ENCODE measurements at regions not wholly inside any gene's neighbourhood (a gene's known extent, or its start where the extent isn't known, plus 50 kb on each side); places are given as distances from the start of the nearest gene placed in this dataset.
"Not testable (repeated sequence)": the region's sequence is repeated elsewhere in the genome, so short reads cannot be mapped to it uniquely, and the experiment has no call there.

GRCh38 chr2:228516019-228516418 is 334.5 kb upstream of the SPHKAP start:
- no peak overlapping the region for H3K4me2 ChIP-seq (ENCODE audit: insufficient read depth, low read length)
- H3K9me1 ChIP-seq (replicated peaks; ENCODE audit: control insufficient read depth, extremely low read depth, insufficient read depth, low read length): no peaks in the 10 kb centered on the region
- H3K9ac ChIP-seq (replicated peaks; ENCODE audit: extremely low read depth, insufficient read depth, low read length): no peak overlapping the region
- POLR2A ChIA-PET: no interaction called here
- no peak overlapping the region for H3K27ac ChIP-seq (ENCODE audit: insufficient read depth, low read depth, low read length)
- CTCF ChIA-PET: no interaction called here
- no peaks in the 10 kb centered on the region for H3K27me3 ChIP-seq (ENCODE audit: control insufficient read depth in 2 of 2, insufficient read depth in 2 of 2, low read length in 2 of 2)
- no peak overlapping the region for H2AFZ ChIP-seq (ENCODE audit: low read depth, low read length)
- no peaks in the 10 kb centered on the region for H4K20me1 ChIP-seq (replicated peaks; ENCODE audit: control insufficient read depth, extremely low read depth, insufficient read depth, low read length)
- H3K79me2 ChIP-seq (ENCODE audit: control insufficient read depth, insufficient read depth, low read length): no peaks in the 10 kb centered on the region
- intact Hi-C loops (cut with micrococcal nuclease) (no loop called here), dilution Hi-C loops (cut with MboI; ENCODE audit: extremely low pct_ligation_motif_present, low sequenced_read_pairs) (no loop called here)
- FAIRE-seq (no peak), DNase-seq (ENCODE audit: low read depth, low spot score) (no peak)
- H3K36me3 ChIP-seq (ENCODE audit: control insufficient read depth in 2 of 2, extremely low read depth in 1 of 2, insufficient read depth in 2 of 2, low read length in 2 of 2): no peaks in the 10 kb centered on the region
- BruUV-seq (replicated peaks): no TSS peak
- H3K4me1 ChIP-seq (ENCODE audit: control insufficient read depth, extremely low read depth, insufficient read depth, low read length): no peaks in the 10 kb centered on the region
- peaks cover 1% of the 10 kb centered on the region for H3K9me3 ChIP-seq (replicated peaks; ENCODE audit: control insufficient read depth, insufficient read depth, low read length)
- H3K4me3 ChIP-seq (replicated peaks in 1 of 3; ENCODE audit: insufficient read depth in 1 of 3, low read depth in 1 of 3, low read length in 3 of 3): no peak overlapping the region
- TF ChIP-seq CTCF (IDR thresholded peaks at IDR 0.05; ENCODE audit: extremely low read depth in 1 of 2, insufficient read depth in 1 of 2, low read depth in 1 of 2, low read length in 2 of 2): no peak

- H3K79me2 ChIP-seq (ENCODE audit: control insufficient read depth, insufficient read depth, low read length); H3K4me3 ChIP-seq (replicated peaks in 1 of 3; ENCODE audit: insufficient read depth in 1 of 3, low read depth in 1 of 3, low read length in 3 of 3); H3K9ac ChIP-seq (replicated peaks; ENCODE audit: extremely low read depth, insufficient read depth, low read length); FAIRE-seq; H3K9me1 ChIP-seq (replicated peaks; ENCODE audit: control insufficient read depth, extremely low read depth, insufficient read depth, low read length); H3K4me2 ChIP-seq (ENCODE audit: insufficient read depth, low read length); dilution Hi-C loops (cut with MboI; ENCODE audit: extremely low pct_ligation_motif_present, low sequenced_read_pairs); CTCF ChIA-PET; H3K27me3 ChIP-seq (ENCODE audit: control insufficient read depth in 2 of 2, insufficient read depth in 2 of 2, low read length in 2 of 2); intact Hi-C loops (cut with micrococcal nuclease); DNase-seq (ENCODE audit: low read depth, low spot score); H3K4me1 ChIP-seq (ENCODE audit: control insufficient read depth, extremely low read depth, insufficient read depth, low read length); H3K9me3 ChIP-seq (replicated peaks; ENCODE audit: control insufficient read depth, insufficient read depth, low read length); H3K36me3 ChIP-seq (ENCODE audit: control insufficient read depth in 2 of 2, extremely low read depth in 1 of 2, insufficient read depth in 2 of 2, low read length in 2 of 2); H3K27ac ChIP-seq (ENCODE audit: insufficient read depth, low read depth, low read length); H2AFZ ChIP-seq (ENCODE audit: low read depth, low read length); POLR2A ChIA-PET; BruUV-seq (replicated peaks); H4K20me1 ChIP-seq (replicated peaks; ENCODE audit: control insufficient read depth, extremely low read depth, insufficient read depth, low read length): not testable (repeated sequence)
These were observed 332.0 kb upstream of the SPHKAP start for GRCh38 chr2:228513480-228513879.

All from endothelial cell of umbilical vein (primary cell).